Dedifferentiated amniotic fluid mesenchymal stem cell (primary cell): ENCODE measurements at regions not wholly inside any gene's neighbourhood (a gene's known extent, or its start where the extent isn't known, plus 50 kb on each side); places are given as distances from the start of the nearest gene placed in this dataset.

ENCODE experiments used
- DNase-seq: peaks from one replicate; pipeline ENCODE4 v3.0.0-alpha.2; 2016; ENCODE audit errors: extremely low spot score

GRCh38 chr11:101211407-101211975 lies 81.9 kb upstream of the PGR start:
- DNase-seq, result no peak

GRCh38 chr11:101202614-101203013 lies 73.0 kb upstream of the PGR start:
- DNase-seq, result no peak

GRCh38 chr11:101199416-101199815 lies 69.8 kb upstream of the PGR start:
- no peak for DNase-seq

- no peak for DNase-seq
Measured at GRCh38 chr11:101195294-101195693, 65.7 kb upstream of the PGR start.

GRCh38 chr11:101188801-101189200 lies 59.2 kb upstream of the PGR start:
- no peak for DNase-seq

- DNase-seq, result no peak
Measured at GRCh38 chr11:101188173-101188572, 58.6 kb upstream of the PGR start.

- DNase-seq, result no peak
Measured at GRCh38 chr11:101187748-101188147, 58.1 kb upstream of the PGR start.

GRCh38 chr11:101185985-101186384 lies 56.4 kb upstream of the PGR start:
- DNase-seq, result no peak

- no peak for DNase-seq
Measured at GRCh38 chr11:101182467-101182866, 52.9 kb upstream of the PGR start.

- no peak for DNase-seq
Measured at GRCh38 chr11:101180481-101180880, 50.9 kb upstream of the PGR start.
